Suprapubic skin (tissue), 4 donors: ENCODE measurements at regions not wholly inside any gene's neighbourhood (a gene's known extent, or its start where the extent isn't known, plus 50 kb on each side); places are given as distances from the start of the nearest gene placed in this dataset.

Experiments
- CTCF ChIP-seq, 2 donors: fragments of 200-600 bp in 1 of 2; fragments of 450-650 bp in 1 of 2; sonication (generic) in 1 of 2; IDR thresholded peaks; one replicate each; pipeline ENCODE4 v1.5.1; 2016 to 2019; ENCODE audit warnings: antibody characterized with exemption in 2 of 2, mild to moderate bottlenecking in 1 of 2, moderate library complexity in 1 of 2
- POLR2A ChIP-seq, 2 donors: fragments of 450-650 bp; IDR thresholded peaks; one replicate each; pipeline ENCODE4 v1.6.1; 2017; ENCODE audit warnings: antibody characterized with exemption in 2 of 2, mild to moderate bottlenecking in 2 of 2, moderate library complexity in 2 of 2
- POLR2AphosphoS5 ChIP-seq, 3 donors: sonication (generic); formaldehyde crosslinking; IDR thresholded peaks; one replicate each; pipeline ENCODE4 v1.6.1; 2017; ENCODE audit warnings: antibody characterized with exemption in 3 of 3

GRCh38 chr12:105945880-105946279, 192.9 kb downstream of the NUAK1 start:
- TF ChIP-seq POLR2A (IDR thresholded peaks at IDR 0.05) (no peak), CTCF (IDR thresholded peaks at IDR 0.05) (no peak), POLR2AphosphoS5 (IDR thresholded peaks at IDR 0.05) (no peak)
